Mucosa of stomach (tissue), 1 donor: ENCODE measurements at regions not wholly inside any gene's neighbourhood (a gene's known extent, or its start where the extent isn't known, plus 50 kb on each side); places are given as distances from the start of the nearest gene placed in this dataset.

Experiments used
- H3K27me3 ChIP-seq: one replicate; pipeline ENCODE4 v1.7.0; 2013; ENCODE audit warnings: mild to moderate bottlenecking, low read length; ENCODE audit not compliant: control insufficient read depth, insufficient read depth
- H3K36me3 ChIP-seq: one replicate; pipeline ENCODE4 v1.7.0; 2013; ENCODE audit warnings: low read length; ENCODE audit not compliant: control insufficient read depth, insufficient read depth
- H3K4me1 ChIP-seq: one replicate; pipeline ENCODE4 v1.7.0; 2013; ENCODE audit warnings: mild to moderate bottlenecking, low read length; ENCODE audit not compliant: control insufficient read depth, insufficient read depth
- H3K4me3 ChIP-seq: one replicate; pipeline ENCODE4 v1.7.0; 2013; ENCODE audit warnings: low read length
- H3K9ac ChIP-seq: one replicate; pipeline ENCODE4 v1.7.0; 2013; ENCODE audit warnings: mild to moderate bottlenecking, low read length, moderate library complexity
- H3K9me3 ChIP-seq: one replicate; pipeline ENCODE4 v1.7.0; 2013; ENCODE audit warnings: mild to moderate bottlenecking, low read length, moderate library complexity; ENCODE audit not compliant: control insufficient read depth
- donor health status: Pancreatic carcinoma.

DNA sequence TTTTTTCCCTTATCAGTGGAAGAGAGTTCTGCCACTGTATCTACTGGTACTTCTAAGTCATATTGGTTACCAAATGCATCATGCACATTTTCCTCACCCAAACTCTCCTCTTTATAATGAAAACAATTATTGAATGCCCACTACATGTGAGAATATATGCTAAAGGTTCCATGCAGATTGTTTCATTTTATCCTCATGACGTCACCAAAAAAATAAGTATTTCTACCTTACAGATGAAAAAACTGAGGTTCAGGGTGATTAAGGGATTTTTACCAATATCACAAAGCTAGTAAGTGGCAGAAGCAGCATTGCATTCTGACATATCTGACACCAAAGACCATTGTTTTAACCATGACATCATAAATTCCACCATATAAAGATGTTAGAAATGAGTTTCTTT, 51.9 kb upstream of the ZEB2 start:
- Histone ChIP-seq H3K9me3 (no peaks in the 10 kb centered on the region), H3K9ac (no peak overlapping the region), H3K4me3 (no peak overlapping the region), H3K27me3 (no peaks in the 10 kb centered on the region), H3K4me1 (no peaks in the 10 kb centered on the region), H3K36me3 (no peaks in the 10 kb centered on the region)

DNA sequence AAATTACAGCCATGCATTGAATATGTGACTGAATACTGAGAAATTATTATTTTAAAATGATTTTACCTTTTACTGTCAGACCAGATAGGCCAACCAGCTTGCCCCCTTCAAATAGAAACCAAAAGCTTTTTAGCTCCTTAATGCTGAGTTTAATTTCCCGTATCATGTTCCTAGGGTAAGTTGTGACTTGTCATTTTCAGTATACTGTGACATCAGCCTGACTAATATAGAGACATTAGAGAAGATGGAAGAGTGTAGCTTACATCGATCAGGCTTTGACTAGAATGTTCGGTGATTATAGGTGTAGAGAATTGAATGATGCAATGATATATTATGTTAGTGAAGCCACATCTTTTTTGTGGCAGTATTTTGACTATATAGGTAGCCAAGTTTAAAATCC, 50.6 kb upstream of the ZEB2 start:
- Histone ChIP-seq H3K36me3 (no peaks in the 10 kb centered on the region), H3K9me3 (no peaks in the 10 kb centered on the region), H3K4me1 (no peaks in the 10 kb centered on the region), H3K9ac (no peak overlapping the region), H3K4me3 (no peak overlapping the region), H3K27me3 (no peaks in the 10 kb centered on the region)
